ENCODE measurements at regions not wholly inside any gene's neighbourhood (a gene's known extent, or its start where the extent isn't known, plus 50 kb on each side); places are given as distances from the start of the nearest gene placed in this dataset.
"Not testable (repeated sequence)": the region's sequence is repeated elsewhere in the genome, so short reads cannot be mapped to it uniquely, and the experiment has no call there.

DNA sequence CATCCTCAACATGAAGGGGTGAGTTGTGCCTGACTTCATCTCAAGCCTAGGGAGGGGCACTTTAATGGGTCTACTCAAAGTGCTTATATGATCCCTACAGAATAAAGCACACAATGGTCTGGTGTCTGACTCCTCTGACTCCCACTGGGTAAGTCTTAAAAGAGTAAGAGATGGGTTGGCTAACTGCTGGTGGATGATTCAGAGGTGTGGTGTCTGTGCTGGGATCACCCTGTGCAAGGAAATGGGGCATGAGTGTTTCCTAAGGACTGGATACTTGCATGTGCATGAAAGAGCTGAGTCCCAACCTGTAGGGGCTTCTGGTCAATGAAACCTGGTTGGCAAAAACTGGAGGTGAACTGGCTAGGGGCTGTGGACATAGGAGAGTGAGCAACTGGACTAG is 158.8 kb downstream of the IL20RB start:
- no peak for DNase-seq (ENCODE audit: low read depth)

DNA sequence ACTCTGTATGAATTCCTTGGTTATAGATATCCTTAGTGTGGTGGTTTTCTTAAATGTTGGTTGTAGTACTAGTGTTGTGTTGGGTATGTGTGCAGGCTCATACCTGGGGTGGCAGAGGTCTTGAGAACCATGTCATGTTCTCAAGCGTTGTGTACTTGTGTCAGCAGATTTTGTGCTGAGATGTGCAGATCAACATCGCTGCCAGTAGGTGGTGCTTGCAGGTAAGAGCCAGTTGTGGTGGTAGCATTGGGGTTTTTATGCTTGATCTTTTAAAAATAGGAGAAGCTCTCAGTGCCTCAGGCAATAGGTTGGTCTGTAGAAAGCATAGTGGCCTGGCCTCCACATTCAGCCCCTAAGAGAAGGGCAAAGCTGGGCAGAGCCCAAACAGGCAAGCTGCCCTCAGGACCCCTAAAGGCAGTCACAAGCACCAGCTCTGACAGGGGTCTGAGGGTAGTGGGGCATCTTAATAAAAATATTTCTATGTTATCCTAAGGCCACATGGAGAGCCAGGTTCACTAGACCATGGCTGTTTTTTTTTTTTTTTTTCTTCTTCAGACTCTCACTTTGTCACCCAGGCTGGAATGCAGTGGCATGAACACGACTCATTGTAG is 164.0 kb downstream of the IL20RB start:
- peak; percentile 13 for DNase-seq (ENCODE audit: low read depth)

DNA sequence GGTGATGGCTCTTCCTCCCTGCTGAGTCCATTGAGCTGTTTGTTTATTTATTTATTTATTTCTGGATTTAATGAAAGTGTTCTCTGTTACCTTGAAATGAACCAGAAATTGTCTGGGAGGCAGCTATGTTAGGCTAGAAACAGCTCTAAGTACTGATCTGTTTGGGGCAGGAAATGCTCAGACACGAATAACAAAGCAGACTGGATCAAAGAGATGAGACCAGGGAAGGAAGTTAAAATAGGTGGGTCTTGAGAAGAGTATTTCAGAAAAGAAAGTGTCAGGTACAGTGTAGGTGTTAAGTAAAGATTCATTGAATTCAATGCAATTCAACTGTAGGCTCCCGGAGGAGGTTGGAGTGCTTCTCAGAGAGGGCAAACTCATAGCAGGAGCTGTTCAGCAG is 173.3 kb downstream of the IL20RB start:
- DNase-seq (ENCODE audit: low read depth): no peak

DNA sequence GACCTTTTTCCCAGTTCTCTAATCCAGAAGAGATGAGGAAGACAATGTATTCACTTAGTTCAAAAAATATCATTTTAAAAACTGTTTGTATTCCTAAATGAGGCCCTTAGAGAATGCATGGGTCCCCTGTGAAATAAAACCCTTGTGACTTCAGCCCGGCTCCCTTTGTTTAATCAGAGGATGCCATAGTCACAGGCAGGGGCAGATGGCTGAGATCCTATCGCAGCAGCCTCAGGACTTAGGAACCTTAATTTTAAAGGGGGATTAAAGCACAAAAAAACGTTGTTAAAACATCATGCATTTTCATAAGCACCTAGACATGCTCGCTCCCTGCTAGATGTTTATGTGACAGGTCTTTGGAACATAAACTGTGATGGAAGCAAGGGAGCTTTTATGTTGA is 176.6 kb downstream of the IL20RB start:
- no peak for DNase-seq (ENCODE audit: low read depth)

DNA sequence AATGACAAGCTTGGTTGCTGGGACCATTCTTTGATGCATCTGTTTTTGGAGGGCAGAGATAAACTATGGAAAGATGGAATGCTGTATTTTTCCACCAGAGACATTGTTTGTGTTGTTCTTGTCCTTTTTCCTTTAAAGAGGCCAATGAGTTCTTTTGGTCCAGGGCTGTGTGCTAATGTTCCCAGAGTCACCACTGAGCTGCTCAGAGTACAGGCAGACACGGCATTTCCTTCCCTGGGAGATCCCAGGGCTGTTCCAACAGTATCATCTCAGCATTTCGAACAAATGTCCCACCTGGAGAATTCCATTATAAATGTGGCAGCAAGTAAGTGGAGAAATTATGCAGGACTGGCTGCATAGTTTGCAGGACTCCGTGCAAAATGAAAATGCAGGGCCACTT is 190.6 kb downstream of the IL20RB start:
- DNase-seq (ENCODE audit: low read depth): no peak

DNA sequence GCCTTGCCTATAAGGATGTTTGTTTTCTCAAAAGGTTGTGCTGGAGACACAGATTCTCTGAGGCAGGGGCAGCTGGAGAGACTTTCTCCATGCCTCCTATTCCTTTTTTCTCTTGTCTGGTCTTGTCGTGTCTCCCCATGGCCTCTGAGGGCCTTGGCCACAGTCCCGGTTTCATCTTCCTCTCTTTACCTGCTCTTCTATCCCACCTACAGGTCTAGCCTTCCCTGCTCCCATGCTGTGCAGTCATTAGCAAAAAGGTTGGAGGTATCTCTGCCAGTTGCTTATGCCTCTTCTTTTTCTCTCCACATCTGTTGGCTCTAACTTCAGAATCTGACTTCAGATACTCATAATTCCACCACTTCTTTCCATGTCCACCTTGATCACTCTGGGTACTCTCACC is 191.1 kb downstream of the IL20RB start:
- DNase-seq (ENCODE audit: low read depth): no peak

DNA sequence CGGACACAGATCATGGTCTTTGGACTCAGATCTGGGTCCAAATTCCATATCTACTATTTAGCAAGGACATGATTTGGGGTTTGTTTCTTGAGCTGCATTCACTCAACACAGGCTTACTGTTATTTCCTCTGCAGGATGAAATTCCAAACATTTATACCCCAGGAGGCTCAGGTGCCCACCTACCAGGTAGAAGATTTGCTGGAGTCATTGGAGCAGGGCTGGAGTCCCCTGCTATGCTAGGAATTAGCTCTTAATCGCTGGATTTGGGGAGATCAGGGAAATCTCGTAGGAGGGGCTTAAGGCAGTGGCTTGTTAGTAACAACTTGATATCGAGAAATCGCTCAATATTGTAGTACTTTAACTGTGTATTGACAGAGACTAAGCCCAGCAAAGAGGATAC is 193.0 kb downstream of the IL20RB start:
- no peak for DNase-seq (ENCODE audit: low read depth)

DNA sequence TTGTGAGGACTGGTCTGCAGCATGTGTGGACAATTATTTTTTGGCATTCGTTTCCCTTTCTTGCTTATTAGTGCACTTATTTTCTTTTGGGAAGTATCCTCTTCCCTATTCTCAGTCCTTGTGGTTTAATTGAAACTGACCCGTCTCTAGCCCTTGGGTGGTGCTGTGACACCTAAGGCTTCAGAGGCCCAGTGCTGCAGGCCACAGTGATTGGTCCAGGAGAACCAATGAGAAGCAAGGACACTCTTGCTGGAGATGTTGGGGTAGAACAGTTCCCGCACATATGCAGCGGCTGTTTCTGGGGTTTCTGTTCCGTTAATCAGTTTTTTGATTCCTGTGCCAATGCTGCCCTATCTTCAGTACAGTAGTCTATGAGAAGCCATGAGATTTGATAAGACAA is 195.3 kb downstream of the IL20RB start:
- DNase-seq (ENCODE audit: low read depth): not testable (repeated sequence)

DNA sequence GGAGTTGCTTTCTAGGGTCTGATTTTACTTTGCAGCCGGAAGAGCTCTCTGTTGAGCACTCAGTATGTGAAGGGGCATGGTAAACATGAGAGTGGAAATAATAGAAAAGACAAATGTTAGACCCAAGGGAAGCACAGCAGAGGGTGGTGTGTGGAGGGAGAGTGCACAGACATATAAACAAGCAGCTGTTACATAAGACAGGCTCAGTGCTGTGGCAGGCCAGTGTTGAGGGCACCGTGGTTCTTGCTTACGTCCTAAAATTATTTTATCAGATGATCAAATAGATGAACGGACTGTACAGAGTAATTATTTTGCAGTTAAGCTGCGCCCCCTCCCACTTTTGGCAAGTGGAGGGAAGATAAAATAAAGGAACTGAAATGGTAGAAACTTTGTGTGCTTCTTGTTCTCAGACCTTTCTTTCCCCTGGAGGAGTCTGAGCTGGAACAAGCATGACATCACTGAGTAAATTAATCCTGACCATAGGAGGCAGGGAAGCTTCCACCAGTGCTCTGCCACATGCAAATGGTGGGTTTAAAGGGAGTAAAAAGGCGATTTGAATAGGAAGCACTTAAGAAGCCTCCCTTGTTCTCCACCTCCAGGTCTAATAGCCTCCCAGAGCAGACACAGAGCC is 205.6 kb downstream of the IL20RB start:
- no peak for DNase-seq (ENCODE audit: low read depth)

DNA sequence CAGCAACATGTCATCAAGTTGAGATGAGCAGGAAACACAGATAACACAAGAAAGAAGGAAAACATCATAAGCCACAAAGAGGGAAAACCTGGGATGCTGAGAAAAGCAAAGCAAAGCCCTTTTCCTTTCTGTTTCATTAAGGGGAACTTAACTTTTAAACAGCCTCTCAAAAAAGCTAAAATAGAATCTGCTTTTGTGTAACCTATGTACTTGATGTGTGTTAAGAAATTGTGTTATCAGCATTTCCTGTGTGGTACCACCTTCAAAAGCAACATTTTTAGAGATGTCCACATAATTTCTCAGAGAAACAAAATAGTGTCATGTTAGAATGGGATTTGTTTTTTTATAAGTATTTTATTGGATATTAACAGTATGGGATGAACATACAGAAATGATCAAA is 206.2 kb downstream of the IL20RB start:
- DNase-seq (ENCODE audit: low read depth): no peak

DNA sequence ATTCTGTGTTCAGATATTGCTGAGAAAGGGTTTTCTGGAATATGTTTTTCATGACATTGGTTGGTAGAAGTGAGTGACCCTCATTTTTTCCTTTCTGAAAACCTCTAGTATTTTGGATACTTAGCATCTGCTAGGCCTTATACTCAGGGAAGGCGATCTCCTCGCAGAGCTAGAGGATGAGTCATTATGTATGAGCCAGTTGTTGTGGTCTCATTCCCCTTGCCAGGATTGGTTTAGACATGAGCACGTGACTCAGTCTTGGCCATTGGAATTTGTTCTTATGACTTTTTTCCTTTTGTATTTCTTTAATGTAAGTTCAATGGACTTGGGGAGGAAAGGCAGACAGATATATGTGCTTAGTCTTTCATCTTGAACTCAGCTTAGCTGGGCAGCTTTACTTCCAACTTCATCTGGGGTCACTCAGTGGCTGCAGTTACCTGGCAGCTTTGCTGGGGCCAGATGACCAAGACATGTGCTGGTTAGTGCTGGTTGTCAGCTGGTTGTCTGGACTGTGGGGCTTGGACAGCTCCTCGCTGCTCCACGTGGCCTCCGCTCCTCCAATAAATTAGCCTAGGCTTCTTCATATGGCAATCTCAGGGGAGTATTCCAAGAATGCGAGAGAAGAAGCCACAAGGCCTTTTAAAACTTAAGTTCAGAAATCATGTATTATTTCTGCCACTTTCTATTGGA is 207.5 kb downstream of the IL20RB start:
- DNase-seq (ENCODE audit: low read depth): no peak

DNA sequence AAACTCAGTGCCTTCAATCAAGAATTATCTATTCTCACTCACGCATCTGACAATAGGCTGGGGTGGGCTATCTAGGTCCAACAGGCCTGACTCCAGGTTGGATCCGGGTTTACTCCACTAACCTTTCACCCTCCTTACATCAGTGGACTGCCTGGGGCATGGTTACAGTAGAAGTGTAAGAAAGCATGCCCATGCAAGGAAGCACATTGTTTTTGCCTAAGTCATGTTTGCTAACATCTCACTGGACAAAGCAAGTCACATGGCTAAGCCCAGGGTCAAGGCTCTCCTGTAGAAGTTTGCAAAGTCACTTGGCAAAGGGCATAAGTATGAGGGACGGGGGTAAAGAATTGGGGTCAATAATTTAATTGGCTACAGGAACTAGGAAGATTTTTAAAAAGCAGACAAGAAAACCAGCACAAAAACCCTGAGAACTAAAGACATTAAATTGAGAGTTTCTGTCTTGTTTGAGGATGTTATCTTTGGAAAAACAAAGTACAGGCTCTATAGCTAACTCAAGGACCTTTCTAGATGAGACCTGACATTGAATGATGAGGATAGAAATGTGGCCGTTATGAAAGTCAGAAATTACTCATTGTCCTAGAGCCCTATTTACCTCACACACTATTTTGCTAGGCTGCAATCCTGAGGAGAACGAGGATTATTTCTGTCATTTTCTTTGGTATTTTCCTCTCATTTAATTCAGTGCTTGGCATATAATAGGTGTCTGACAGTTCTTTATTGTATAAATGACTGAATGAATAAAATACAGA is 214.2 kb downstream of the IL20RB start:
- DNase-seq (ENCODE audit: low read depth): no peak

DNA sequence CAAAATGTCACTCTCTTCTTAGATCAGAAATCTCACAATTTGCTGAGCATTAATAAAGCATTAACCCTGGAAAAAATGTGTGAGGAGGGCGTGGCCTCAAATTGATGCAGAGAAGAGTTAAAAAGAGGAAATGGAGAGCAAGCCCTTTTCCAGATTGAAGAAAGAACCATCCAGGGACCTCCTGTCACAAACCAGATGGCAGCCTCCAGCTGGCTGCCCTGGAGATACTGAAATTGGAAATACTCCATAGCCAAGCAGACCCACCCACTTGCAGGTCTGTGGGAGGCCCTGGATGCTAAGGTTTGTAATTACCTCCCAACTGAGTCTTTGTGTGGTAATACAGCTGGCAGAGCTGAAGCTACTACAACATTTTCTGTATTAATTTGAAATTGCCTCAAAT is 214.9 kb downstream of the IL20RB start:
- no peak for DNase-seq (ENCODE audit: low read depth)

DNA sequence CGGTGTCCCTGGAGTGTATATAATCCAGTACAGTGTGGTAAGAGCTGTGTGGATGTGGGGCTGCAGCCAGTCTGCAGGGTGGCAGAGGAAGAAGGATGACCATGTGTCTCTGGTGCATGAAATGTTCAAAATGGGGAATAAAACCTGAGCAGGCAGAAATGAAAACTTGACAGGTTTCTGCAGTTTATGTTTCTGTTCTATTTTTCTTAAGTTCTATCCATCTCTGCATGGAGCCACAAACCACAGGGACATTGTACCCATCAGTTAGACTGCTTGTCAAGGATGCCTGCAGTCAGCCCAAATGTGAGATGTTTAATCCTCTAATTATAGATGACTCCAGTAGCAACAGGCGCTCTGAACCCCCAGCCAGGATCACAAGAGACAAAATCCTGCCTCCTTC is 216.7 kb downstream of the IL20RB start:
- DNase-seq (ENCODE audit: low read depth): no peak

DNA sequence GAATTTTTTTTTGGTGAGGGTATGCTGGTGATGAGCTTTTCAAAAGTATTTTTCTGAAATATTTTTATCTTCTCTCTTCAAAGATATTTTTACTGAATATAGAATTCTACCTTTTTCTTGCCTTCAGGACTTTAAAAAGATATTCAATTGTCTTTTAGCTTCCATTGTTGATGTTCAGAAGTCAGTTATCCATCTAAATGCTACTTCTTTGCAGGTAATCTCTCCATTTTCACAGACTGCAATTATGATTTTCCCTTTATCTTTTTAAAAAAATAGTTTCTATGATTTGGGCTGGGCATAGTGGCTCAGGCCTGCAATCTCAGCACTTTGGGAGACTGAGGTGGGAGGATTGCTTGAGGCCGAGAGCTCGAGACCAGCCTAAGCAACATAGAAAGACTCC is 222.4 kb downstream of the IL20RB start:
- DNase-seq (ENCODE audit: low read depth): no peak

DNA sequence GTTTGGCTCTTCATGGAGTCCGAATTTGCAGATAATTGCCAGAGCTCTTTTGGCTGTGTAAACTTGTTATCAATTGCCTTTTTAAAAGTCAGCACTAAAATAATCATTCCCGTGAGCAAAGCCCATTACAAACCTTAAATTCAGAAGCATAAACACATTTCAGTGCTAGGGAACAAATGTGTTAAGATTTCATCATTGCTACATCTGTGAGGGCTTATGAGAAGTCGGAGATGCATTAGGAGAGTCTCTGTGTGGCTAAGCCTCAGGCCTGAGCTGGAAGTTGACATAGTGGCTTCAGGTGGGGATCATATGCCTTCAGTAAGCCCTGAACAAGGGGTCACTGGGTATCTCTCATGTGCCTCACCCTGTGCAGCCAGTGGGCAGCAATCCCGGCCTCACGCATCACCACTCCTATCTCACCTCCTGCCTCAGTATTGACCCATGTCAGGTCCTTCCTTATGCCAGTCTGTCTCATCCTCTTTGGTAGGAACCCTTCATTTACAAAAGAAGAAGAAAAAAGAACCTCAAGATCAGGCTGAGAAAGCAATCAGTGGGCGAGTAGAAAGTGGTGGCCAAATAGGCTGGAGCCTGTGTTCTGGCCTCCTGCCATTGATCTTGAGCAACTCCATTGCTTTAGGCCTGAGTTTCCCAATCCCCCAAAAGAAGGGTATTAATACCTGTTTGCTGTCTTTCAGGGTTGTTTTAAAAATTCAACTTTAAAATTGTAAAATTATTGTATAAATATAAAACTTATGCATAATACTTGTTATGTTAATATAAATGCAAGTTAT is 233.5 kb downstream of the IL20RB start:
- DNase-seq (ENCODE audit: low read depth): no peak

DNA sequence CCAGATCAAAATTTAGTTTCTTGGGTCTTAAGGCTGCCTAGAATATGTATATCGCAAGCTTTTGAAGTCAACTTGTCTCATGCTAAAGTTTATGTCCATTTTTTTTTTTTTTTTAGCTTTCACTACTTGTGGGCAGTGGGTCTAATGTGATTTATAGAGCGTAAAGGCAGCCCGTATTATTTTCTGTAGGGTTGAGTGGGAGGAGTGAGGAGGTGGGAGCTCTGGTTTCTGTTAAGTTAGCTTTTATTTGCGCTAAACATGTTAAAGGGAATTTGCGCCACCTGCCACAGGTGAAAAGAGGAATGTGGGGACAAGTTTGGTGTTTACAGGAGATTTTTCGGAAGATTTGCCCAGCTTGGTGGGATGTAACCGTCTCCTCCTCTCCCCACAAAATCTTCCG is 234.2 kb downstream of the IL20RB start:
- no peak for DNase-seq (ENCODE audit: low read depth)

DNA sequence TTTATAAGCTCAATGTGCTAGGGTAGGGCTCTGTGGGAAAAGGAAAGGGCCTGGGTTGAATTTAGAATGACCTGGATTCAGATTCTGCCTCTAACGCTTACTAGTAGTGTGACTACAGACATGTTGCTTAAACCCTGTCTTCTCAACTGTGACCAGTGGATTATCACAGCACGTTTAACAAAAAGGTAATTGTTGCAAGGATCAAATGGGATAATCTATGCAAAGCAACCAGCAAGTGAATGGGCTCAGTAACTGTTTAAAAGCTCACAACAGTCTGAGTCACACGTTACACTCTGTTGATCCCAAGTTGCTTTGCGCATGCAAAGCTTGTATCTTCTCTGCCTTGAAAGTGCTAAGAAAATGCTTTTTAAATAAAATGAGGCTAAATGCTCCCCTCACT is 236.5 kb downstream of the IL20RB start:
- DNase-seq (ENCODE audit: low read depth): no peak

DNA sequence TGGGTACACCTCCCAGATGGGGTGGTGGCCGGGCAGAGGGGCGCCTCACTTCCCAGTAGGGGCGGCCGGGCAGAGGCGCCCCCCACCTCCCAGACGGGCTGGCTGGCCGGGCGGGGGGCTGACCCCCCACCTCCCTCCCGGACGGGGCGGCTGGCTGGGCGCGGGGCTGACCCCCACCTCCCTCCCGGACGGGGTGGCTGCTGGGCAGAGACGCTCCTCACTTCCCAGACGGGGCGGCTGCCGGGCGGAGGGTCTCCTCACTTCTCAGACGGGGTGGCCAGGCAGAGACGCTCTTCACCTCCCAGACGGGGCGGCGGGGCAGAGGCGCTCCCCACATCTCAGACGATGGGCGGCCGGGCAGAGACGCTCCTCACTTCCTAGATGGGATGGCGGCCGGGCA is 240.6 kb downstream of the IL20RB start:
- DNase-seq (ENCODE audit: low read depth): not testable (repeated sequence)

DNA sequence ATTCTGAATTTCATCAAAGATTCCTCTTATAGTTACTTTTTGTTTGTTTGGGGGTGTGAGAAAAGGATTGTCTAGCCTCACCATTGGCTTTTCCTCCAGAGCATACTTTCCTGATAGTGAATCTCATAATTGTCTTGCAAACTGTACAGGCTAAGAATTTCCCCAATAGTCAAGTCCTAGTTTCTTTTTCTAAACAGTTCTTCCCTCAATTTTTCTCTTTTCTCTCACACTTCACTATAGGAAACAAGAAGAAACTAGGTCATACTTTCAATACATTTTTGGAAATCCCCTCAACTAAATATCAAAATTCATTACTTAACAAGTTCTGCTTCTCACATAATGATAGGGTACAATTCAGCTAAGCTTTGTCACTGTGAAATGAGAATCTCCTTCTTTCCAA is 241.9 kb downstream of the IL20RB start:
- DNase-seq (ENCODE audit: low read depth): no peak

DNA sequence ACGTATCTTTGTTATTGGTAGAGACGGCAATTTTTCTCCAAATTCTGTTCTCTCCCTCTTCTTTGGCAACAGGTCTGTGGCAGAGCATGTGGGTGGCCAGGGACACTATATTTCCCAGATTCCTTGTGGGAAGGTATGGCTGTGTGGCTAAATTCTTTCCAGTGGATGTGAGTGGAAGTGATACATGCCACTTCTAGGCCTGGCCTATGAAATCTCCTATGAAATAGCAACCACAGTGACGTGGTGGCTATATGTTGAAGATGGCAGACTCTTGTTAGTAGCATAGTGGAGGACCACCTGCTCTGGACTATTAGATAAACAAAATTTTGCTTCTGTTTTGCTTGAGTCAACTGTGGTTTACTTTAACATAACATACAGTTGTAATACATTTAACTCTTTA is 243.3 kb downstream of the IL20RB start:
- no peak for DNase-seq (ENCODE audit: low read depth)

DNA sequence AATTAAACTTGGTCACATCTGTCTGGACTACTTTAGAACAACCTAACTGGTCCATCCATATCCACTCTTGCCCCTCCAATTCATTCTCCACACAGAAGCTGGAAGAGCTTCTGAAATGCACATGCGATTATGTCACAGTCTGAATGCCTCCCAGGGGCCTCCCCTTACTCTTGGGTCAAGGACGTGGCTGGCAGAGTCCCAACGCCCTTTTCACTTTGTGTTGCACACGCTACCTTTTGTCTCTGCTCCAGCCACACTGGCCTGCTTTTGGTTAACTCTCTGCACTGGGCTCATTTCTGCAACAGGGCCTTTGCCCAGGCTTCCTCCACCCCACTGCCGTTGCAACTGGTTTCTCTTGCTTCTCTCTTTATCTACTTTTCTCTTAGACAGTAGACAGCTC is 245.2 kb downstream of the IL20RB start:
- no peak for DNase-seq (ENCODE audit: low read depth)
